H1 (cell line): ENCODE measurements at regions not wholly inside any gene's neighbourhood (a gene's known extent, or its start where the extent isn't known, plus 50 kb on each side); places are given as distances from the start of the nearest gene placed in this dataset.

Experiments
- CTCF ChIA-PET: fragments of 300-600 bp; sonication (Branson Sonifier 250); formaldehyde crosslinking; loops from one replicate; lab custom pipeline; 2021; ENCODE audit not compliant: partially characterized antibody; lab: Charles Lee
- POLR2A ChIA-PET: fragments of 300-600 bp; sonication (Branson Sonifier 250); formaldehyde crosslinking; loops from one replicate; lab custom pipeline; 2021; ENCODE audit warnings: inconsistent platforms; ENCODE audit not compliant: partially characterized antibody; lab: Charles Lee
- DNase-seq, 2 experiments: peaks; one replicate each; pipeline versions ENCODE4 v3.0.0 to v3.0.0-alpha.2; 2010 to 2022; ENCODE audit warnings: low spot score in 2 of 2, low read depth in 1 of 2, mixed read lengths in 1 of 2
- FAIRE-seq: peaks from 2 replicates; lab custom pipeline; 2011; peaks lifted over from hg19 to GRCh38; lab: Jason Lieb, UNC
- H2AFZ ChIP-seq: 2 replicates; pipeline ENCODE4 v1.8.1; 2012; ENCODE audit warnings: low read length, inconsistent platforms
- H2AK5ac ChIP-seq: 2 replicates; pipeline ENCODE4 v1.6.1; 2013; ENCODE audit warnings: low read depth, low read length
- H2BK120ac ChIP-seq: replicated peaks from 2 replicates; pipeline ENCODE3; 2013; ENCODE audit warnings: low read depth, low read length, inconsistent platforms
- H2BK12ac ChIP-seq: 2 replicates; pipeline ENCODE4 v1.6.1; 2013; ENCODE audit warnings: low read depth, low read length
- H2BK15ac ChIP-seq: 2 replicates; pipeline ENCODE4 v1.6.1; 2013; ENCODE audit warnings: low read length
- H2BK20ac ChIP-seq: 2 replicates; pipeline ENCODE4 v1.6.1; 2013; ENCODE audit warnings: low read length
- H2BK5ac ChIP-seq: 2 replicates; pipeline ENCODE4 v1.6.1; 2013; ENCODE audit warnings: low read depth, low read length
- H3K14ac ChIP-seq: 2 replicates; pipeline ENCODE4 v1.6.1; 2013; ENCODE audit warnings: inconsistent platforms; ENCODE audit not compliant: insufficient read length
- H3K18ac ChIP-seq: 2 replicates; pipeline ENCODE4 v1.6.1; 2013; ENCODE audit warnings: low read length; ENCODE audit errors: extremely low read depth
- H3K23ac ChIP-seq: 2 replicates; pipeline ENCODE4 v1.6.1; 2013; ENCODE audit warnings: inconsistent platforms; ENCODE audit not compliant: insufficient read length
- H3K23me2 ChIP-seq: 2 replicates; pipeline ENCODE4 v1.6.1; 2013; ENCODE audit warnings: low read depth, low read length
- H3K27ac ChIP-seq: 2 replicates; pipeline ENCODE4 v1.6.1; 2011; ENCODE audit warnings: low read depth, low read length, inconsistent platforms
- H3K27me3 ChIP-seq, 4 experiments: replicated peaks in 1 of 4; 1 replicate in 1 of 4; 2 replicates in 3 of 4; pipeline versions ENCODE4 v1.6.1 to v1.8.1; 2011 to 2013; ENCODE audit warnings: low read length in 3 of 4, mild to moderate bottlenecking in 3 of 4, inconsistent platforms in 2 of 4, mixed read lengths in 2 of 4, moderate library complexity in 1 of 4; ENCODE audit not compliant: control insufficient read depth in 3 of 4, insufficient read depth in 3 of 4; ENCODE audit errors: extremely low read depth in 1 of 4
- H3K36me3 ChIP-seq, 4 experiments: 2 replicates each; pipeline versions ENCODE4 v1.6.1 to v1.8.1; 2011 to 2013; ENCODE audit warnings: mild to moderate bottlenecking in 4 of 4, low read length in 3 of 4, moderate library complexity in 2 of 4, control low read depth in 1 of 4, inconsistent platforms in 1 of 4; ENCODE audit not compliant: insufficient read depth in 4 of 4, control insufficient read depth in 2 of 4
- H3K4ac ChIP-seq: replicated peaks from 2 replicates; pipeline ENCODE3; 2013; ENCODE audit warnings: low read length, low read depth, mixed read lengths, inconsistent platforms; ENCODE audit not compliant: insufficient read length
- H3K4me1 ChIP-seq, 4 experiments: replicated peaks in 1 of 4; 1 replicate in 1 of 4; 2 replicates in 3 of 4; pipeline versions ENCODE4 v1.6.1 to v1.8.1; 2011 to 2013; ENCODE audit warnings: low read length in 3 of 4, inconsistent platforms in 2 of 4, mixed read lengths in 1 of 4; ENCODE audit not compliant: insufficient read depth in 4 of 4, control insufficient read depth in 3 of 4
- H3K4me2 ChIP-seq, 2 experiments: 2 replicates each; pipeline versions ENCODE4 v1.6.1 to v1.8.1; 2011 to 2013; ENCODE audit warnings: low read depth in 2 of 2, low read length in 2 of 2, control low read depth in 1 of 2, inconsistent platforms in 1 of 2, mild to moderate bottlenecking in 1 of 2; ENCODE audit not compliant: insufficient read depth in 1 of 2
- H3K4me3 ChIP-seq, 4 experiments: fragments of 200-600, 300-600 bp in 1 of 4; sonication (generic), shearing (Covaris generic), sonication (Bioruptor Twin) in 1 of 4; 2 replicates each; pipeline versions ENCODE4 v1.5.1 to v1.8.1; 2011 to 2016; ENCODE audit warnings: low read length in 4 of 4, low read depth in 3 of 4, control low read depth in 2 of 4, inconsistent platforms in 2 of 4, mild to moderate bottlenecking in 2 of 4, mixed read lengths in 1 of 4, moderate library complexity in 1 of 4; ENCODE audit not compliant: insufficient read depth in 2 of 4; ENCODE audit errors: extremely low read depth in 1 of 4
- H3K56ac ChIP-seq: replicated peaks from 2 replicates; pipeline ENCODE3; 2013; ENCODE audit warnings: low read depth, mild to moderate bottlenecking, mixed read lengths, low read length, inconsistent platforms; ENCODE audit not compliant: insufficient read length
- H3K79me1 ChIP-seq: 2 replicates; pipeline ENCODE4 v1.6.1; 2013; ENCODE audit warnings: low read depth, low read length, control low read depth
- H3K79me2 ChIP-seq, 2 experiments: 2 replicates each; pipeline versions ENCODE4 v1.6.1 to v1.8.1; 2012 to 2013; ENCODE audit warnings: low read length in 2 of 2, mild to moderate bottlenecking in 2 of 2, inconsistent platforms in 1 of 2; ENCODE audit not compliant: insufficient read depth in 2 of 2, control insufficient read depth in 1 of 2
- H3K9ac ChIP-seq, 4 experiments: replicated peaks in 1 of 4; 1 replicate in 1 of 4; 2 replicates in 3 of 4; pipeline versions ENCODE4 v1.6.1 to v1.8.1; 2011 to 2013; ENCODE audit warnings: low read depth in 3 of 4, low read length in 3 of 4, control low read depth in 2 of 4, mild to moderate bottlenecking in 2 of 4, moderate library complexity in 2 of 4, inconsistent platforms in 1 of 4; ENCODE audit errors: extremely low read depth in 1 of 4
- H3K9me3 ChIP-seq, 2 experiments: 2 replicates each; pipeline versions ENCODE4 v1.6.1 to v1.8.1; 2012 to 2013; ENCODE audit warnings: mild to moderate bottlenecking in 2 of 2, moderate library complexity in 2 of 2, control low read depth in 1 of 2, inconsistent platforms in 1 of 2, low read depth in 1 of 2, low read length in 1 of 2, mixed read lengths in 1 of 2; ENCODE audit not compliant: insufficient read depth in 2 of 2
- H4K20me1 ChIP-seq, 2 experiments: replicated peaks in 1 of 2; 2 replicates each; pipeline versions ENCODE3 to v1.8.1; 2011 to 2013; ENCODE audit warnings: inconsistent platforms in 2 of 2, low read length in 2 of 2, mild to moderate bottlenecking in 1 of 2; ENCODE audit not compliant: insufficient read depth in 2 of 2, control insufficient read depth in 1 of 2
- H4K5ac ChIP-seq: 2 replicates; pipeline ENCODE4 v1.6.1; 2013; ENCODE audit warnings: low read length, low read depth, mixed read lengths, inconsistent platforms; ENCODE audit not compliant: insufficient read length
- H4K8ac ChIP-seq: 2 replicates; pipeline ENCODE4 v1.8.0; 2013; ENCODE audit warnings: mild to moderate bottlenecking, moderate library complexity, low read length, inconsistent platforms; ENCODE audit not compliant: insufficient read depth; ENCODE audit errors: extremely low read depth
- H4K91ac ChIP-seq: replicated peaks from 2 replicates; pipeline ENCODE3; 2013; ENCODE audit warnings: low read length, mixed read lengths, inconsistent platforms; ENCODE audit not compliant: insufficient read length
- BACH1 ChIP-seq: IDR thresholded peaks from 2 replicates; pipeline ENCODE4 v1.6.1; 2012; ENCODE audit warnings: low read length, improper control_type of control experiment
- BRCA1 ChIP-seq: IDR thresholded peaks from 2 replicates; pipeline ENCODE4 v1.6.1; 2012; ENCODE audit warnings: low read depth, low read length, improper control_type of control experiment
- CBX8 ChIP-seq: fragments of 300-800, 300-1000 bp; sonication (generic); IDR thresholded peaks from 2 replicates; pipeline ENCODE4 v1.7.1; 2016; ENCODE audit warnings: low read depth, low read length, borderline replicate concordance
- CHD1 ChIP-seq: IDR thresholded peaks from 2 replicates; pipeline ENCODE4 v1.6.1; 2012; ENCODE audit warnings: low read depth, low read length, improper control_type of control experiment
- EP300 ChIP-seq, 2 experiments: IDR thresholded peaks; 1 replicate in 1 of 2; 2 replicates in 1 of 2; pipeline ENCODE4 v1.6.1; 2011 to 2012; ENCODE audit warnings: low read depth in 2 of 2, low read length in 2 of 2, mild to moderate bottlenecking in 2 of 2, borderline replicate concordance in 1 of 2, inconsistent platforms in 1 of 2, moderate library complexity in 1 of 2
- FOSL1 ChIP-seq: IDR thresholded peaks from 2 replicates; pipeline ENCODE4 v1.6.1; 2011; ENCODE audit warnings: mild to moderate bottlenecking, low read depth, low read length, moderate library complexity; ENCODE audit not compliant: insufficient read depth
- MAFK ChIP-seq: IDR thresholded peaks from 2 replicates; pipeline ENCODE4 v1.6.1; 2012; ENCODE audit warnings: low read depth, mild to moderate bottlenecking, improper control_type of control experiment, low read length
- RBBP5 ChIP-seq: IDR thresholded peaks from 2 replicates; pipeline ENCODE4 v1.7.1; 2012; ENCODE audit warnings: low read depth, mild to moderate bottlenecking, inconsistent platforms, low read length, moderate library complexity, borderline replicate concordance
- SAP30 ChIP-seq: fragments of 300-600 bp; sonication (generic); IDR thresholded peaks from 2 replicates; pipeline ENCODE4 v1.7.1; 2012; ENCODE audit warnings: low read length, moderate library complexity, mild to moderate bottlenecking, inconsistent platforms; ENCODE audit not compliant: insufficient read depth, insufficient replicate concordance
- TEAD4 ChIP-seq: IDR thresholded peaks from 2 replicates; pipeline ENCODE4 v1.6.1; 2012; ENCODE audit warnings: low read depth, low read length, inconsistent platforms, mixed read lengths

GRCh38 chr7:86951895-86952294 is 107.6 kb downstream of the ELAPOR2 start:
- Histone ChIP-seq H3K4me2 (no peak overlapping the region), H3K79me1 (peaks cover 6% of the 10 kb centered on the region), H2BK120ac (no peak overlapping the region), H3K36me3 (no peaks in the 10 kb centered on the region), H4K20me1 (peaks cover 3 to 6% of the 10 kb centered on the region in 2 experiments), H3K9me3 (no peaks in the 10 kb centered on the region), H3K14ac (no peak overlapping the region), H3K4me1 (peaks cover 0 to 21% (median 3%) of the 10 kb centered on the region in 4 experiments; a peak in 3 of 7 replicates), H3K23me2 (no peaks in the 10 kb centered on the region), H3K4ac (no peak overlapping the region), H3K9ac (no peak overlapping the region), H3K23ac (no peak overlapping the region), H4K8ac (no peak overlapping the region), H3K18ac (no peak overlapping the region), H2AFZ (no peak overlapping the region), H3K27me3 (no peaks in the 10 kb centered on the region)
- FAIRE-seq = no peak
- TF ChIP-seq CBX8 (no peak), MAFK (no peak), BACH1 (no peak), CHD1 (no peak), BRCA1 (no peak), TEAD4 (no peak), SAP30 (no peak), RBBP5 (no peak), FOSL1 (no peak), EP300 (IDR thresholded peaks at IDR 0.05; ENCODE audit: borderline replicate concordance in 1 of 2, low read depth in 2 of 2, low read length in 2 of 2) (no peak)
- TF ChIP-seq, all 59 proteins: peak for 0
- no peak overlapping the region for H2AK5ac ChIP-seq
- no peak for DNase-seq
- ChIA-PET CTCF (interaction anchor here (0.9 to 1.3 kb wide), 3 partner anchors 25 to 203 kb away, joined by 3 read pairs; no protein-coding TSS in a partner anchor), POLR2A (no interaction called here)
- H2BK5ac ChIP-seq = no peak overlapping the region
- H3K79me2 ChIP-seq = peaks cover 0 to 28% of the 10 kb centered on the region in 2 experiments; a peak in 1 of 4 replicates
- H4K5ac ChIP-seq = no peak overlapping the region
- no peak overlapping the region for H2BK15ac ChIP-seq
- no peak overlapping the region for H4K91ac ChIP-seq
- no peak overlapping the region for H2BK12ac ChIP-seq
- H3K4me3 ChIP-seq = no peak overlapping the region
- no peak overlapping the region for H2BK20ac ChIP-seq
- H3K27ac ChIP-seq = no peak overlapping the region
- no peak overlapping the region for H3K56ac ChIP-seq
